22Rv1 (cell line): ENCODE measurements at regions not wholly inside any gene's neighbourhood (a gene's known extent, or its start where the extent isn't known, plus 50 kb on each side); places are given as distances from the start of the nearest gene placed in this dataset.

Source experiments
- ZFX ChIP-seq: fragments of 450-650 bp; IDR thresholded peaks from 2 replicates; pipeline ENCODE4 v1.6.1; 2017; ENCODE audit warnings: antibody characterized with exemption, borderline replicate concordance
- TF ChIP-seq, protein P1 (sequence below): fragments of 450-650 bp; IDR thresholded peaks from 2 replicates; pipeline ENCODE4 v1.5.1; 2017; ENCODE audit warnings: mild to moderate bottlenecking

DNA sequence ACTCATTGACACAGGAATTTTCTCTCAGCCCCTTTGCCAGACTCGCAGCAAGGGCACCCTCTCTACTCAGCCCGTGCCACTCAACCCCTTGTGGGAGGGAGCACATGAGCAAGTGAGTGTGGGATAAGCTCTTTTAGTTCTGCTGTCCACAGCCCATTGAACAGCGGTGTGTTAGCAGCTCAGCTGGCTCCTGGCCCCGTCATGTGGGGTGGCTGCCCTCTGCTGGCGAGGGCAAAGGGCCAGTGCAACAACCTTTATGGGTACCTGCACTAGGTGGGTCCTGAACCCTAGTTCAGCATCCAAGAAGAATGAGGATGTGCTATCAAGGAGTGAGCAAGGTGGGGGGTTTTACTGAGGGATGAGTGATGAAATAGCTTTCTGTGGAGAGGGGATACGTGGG is 85.0 kb upstream of the ZNF81 start:
- TF ChIP-seq, protein P1, sequence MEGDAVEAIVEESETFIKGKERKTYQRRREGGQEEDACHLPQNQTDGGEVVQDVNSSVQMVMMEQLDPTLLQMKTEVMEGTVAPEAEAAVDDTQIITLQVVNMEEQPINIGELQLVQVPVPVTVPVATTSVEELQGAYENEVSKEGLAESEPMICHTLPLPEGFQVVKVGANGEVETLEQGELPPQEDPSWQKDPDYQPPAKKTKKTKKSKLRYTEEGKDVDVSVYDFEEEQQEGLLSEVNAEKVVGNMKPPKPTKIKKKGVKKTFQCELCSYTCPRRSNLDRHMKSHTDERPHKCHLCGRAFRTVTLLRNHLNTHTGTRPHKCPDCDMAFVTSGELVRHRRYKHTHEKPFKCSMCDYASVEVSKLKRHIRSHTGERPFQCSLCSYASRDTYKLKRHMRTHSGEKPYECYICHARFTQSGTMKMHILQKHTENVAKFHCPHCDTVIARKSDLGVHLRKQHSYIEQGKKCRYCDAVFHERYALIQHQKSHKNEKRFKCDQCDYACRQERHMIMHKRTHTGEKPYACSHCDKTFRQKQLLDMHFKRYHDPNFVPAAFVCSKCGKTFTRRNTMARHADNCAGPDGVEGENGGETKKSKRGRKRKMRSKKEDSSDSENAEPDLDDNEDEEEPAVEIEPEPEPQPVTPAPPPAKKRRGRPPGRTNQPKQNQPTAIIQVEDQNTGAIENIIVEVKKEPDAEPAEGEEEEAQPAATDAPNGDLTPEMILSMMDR, result peak; percentile 45
- TF ChIP-seq ZFX, result no peak
